OCI-LY3 (cell line): ENCODE measurements at regions not wholly inside any gene's neighbourhood (a gene's known extent, or its start where the extent isn't known, plus 50 kb on each side); places are given as distances from the start of the nearest gene placed in this dataset.

Source experiments
- EZH2phosphoT487 ChIP-seq: fragments of 200-600 bp; shearing (Covaris generic); IDR thresholded peaks from 2 replicates; pipeline ENCODE4 v1.6.1; 2018; ENCODE audit warnings: antibody characterized with exemption, mixed run types, low read depth
- TF ChIP-seq, protein P1 (sequence below): fragments of 200-600, 300-600 bp; sonication (generic); IDR thresholded peaks from 2 replicates; pipeline ENCODE4 v1.5.1; 2014; ENCODE audit warnings: antibody characterized with exemption, low read length, low read depth

DNA sequence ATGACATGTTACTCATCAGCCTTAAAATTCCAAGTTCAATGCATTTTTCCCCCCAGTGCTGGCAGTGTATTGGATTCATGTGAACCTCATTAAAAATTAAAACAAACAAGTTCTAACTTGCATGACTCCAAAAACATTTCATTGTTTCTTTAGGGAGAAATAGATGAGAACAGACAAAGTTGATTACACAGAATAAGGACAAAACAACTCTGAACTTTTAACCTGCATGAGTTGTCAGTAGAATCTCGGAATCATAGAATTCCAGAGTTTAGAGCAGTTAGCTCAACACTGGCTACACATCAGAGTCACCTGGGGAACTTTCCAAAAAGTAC lies 127.5 kb downstream of the TMX1 start:
- TF ChIP-seq, protein P1, sequence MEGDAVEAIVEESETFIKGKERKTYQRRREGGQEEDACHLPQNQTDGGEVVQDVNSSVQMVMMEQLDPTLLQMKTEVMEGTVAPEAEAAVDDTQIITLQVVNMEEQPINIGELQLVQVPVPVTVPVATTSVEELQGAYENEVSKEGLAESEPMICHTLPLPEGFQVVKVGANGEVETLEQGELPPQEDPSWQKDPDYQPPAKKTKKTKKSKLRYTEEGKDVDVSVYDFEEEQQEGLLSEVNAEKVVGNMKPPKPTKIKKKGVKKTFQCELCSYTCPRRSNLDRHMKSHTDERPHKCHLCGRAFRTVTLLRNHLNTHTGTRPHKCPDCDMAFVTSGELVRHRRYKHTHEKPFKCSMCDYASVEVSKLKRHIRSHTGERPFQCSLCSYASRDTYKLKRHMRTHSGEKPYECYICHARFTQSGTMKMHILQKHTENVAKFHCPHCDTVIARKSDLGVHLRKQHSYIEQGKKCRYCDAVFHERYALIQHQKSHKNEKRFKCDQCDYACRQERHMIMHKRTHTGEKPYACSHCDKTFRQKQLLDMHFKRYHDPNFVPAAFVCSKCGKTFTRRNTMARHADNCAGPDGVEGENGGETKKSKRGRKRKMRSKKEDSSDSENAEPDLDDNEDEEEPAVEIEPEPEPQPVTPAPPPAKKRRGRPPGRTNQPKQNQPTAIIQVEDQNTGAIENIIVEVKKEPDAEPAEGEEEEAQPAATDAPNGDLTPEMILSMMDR = no peak
- no peak for TF ChIP-seq EZH2phosphoT487
